Stomach (tissue), 8 donors: ENCODE measurements at regions not wholly inside any gene's neighbourhood (a gene's known extent, or its start where the extent isn't known, plus 50 kb on each side); places are given as distances from the start of the nearest gene placed in this dataset.

Experiments
- DNase-seq, 2 donors: peaks; one replicate each; pipeline versions ENCODE4 v3.0.0 to v3.0.0-alpha.2; 2013 to 2019
- H3K27ac ChIP-seq, 5 donors: fragments of 200-600 bp in 4 of 5; sonication (generic) in 4 of 5; one replicate each; pipeline ENCODE4 v1.5.1; 2013 to 2019; ENCODE audit warnings: mild to moderate bottlenecking in 1 of 5, moderate library complexity in 1 of 5
- H3K27me3 ChIP-seq, 3 donors: fragments of 200-600 bp; sonication (generic); one replicate each; pipeline ENCODE4 v1.5.1; 2017 to 2019; ENCODE audit warnings: mixed run types in 1 of 3
- H3K36me3 ChIP-seq, 4 donors: fragments of 200-600 bp; sonication (generic); 1 replicate in 3 of 4; 2 replicates in 1 of 4; pipeline ENCODE4 v1.5.1; 2016 to 2019
- H3K4me1 ChIP-seq, 4 donors: fragments of 200-600 bp; sonication (generic); one replicate each; pipeline ENCODE4 v1.5.1; 2016 to 2019
- H3K4me3 ChIP-seq, 4 donors: fragments of 200-600 bp; sonication (generic) in 3 of 4; one replicate each; pipeline ENCODE4 v1.5.1; 2016 to 2019; ENCODE audit warnings: mild to moderate bottlenecking in 1 of 4
- H3K9me3 ChIP-seq, 4 donors: fragments of 200-600 bp; sonication (generic); one replicate each; pipeline ENCODE4 v1.5.1; 2016 to 2019
- EP300 ChIP-seq: sonication (generic); formaldehyde crosslinking; IDR thresholded peaks from one replicate; pipeline ENCODE4 v1.6.1; 2017; ENCODE audit warnings: antibody characterized with exemption
- POLR2A ChIP-seq, 4 donors: fragments of 450-650 bp; IDR thresholded peaks; one replicate each; pipeline ENCODE4 v1.6.1; 2016; ENCODE audit warnings: antibody characterized with exemption in 4 of 4, control low read depth in 2 of 4, mild to moderate bottlenecking in 1 of 4, moderate library complexity in 1 of 4
- POLR2AphosphoS5 ChIP-seq, 3 donors: sonication (generic); formaldehyde crosslinking; IDR thresholded peaks; one replicate each; pipeline ENCODE4 v1.6.1; 2016; ENCODE audit warnings: antibody characterized with exemption in 3 of 3
- WGBS, 5 donors: extraction: QIAGEN DNeasy Blood & Tissue Kit in 3 of 5; methylation state at CpG; one replicate each; pipeline versions ENCODE4 v1.1.5 to v1.1.7; 2013 to 2018; 5-methylcytosine and 5-hydroxymethylcytosine counted together
- intact Hi-C: fragments of 100-400 bp; cut with DNase I; formaldehyde crosslinking; loops from one replicate; pipeline ENCODE4 v1.15.1; 2023; ENCODE audit warnings: low total_unique reads
- TF ChIP-seq, protein P1 (sequence below), 7 experiments: fragments of 450-650 bp in 4 of 7; fragments of 200-600 bp in 3 of 7; sonication (generic) in 3 of 7; IDR thresholded peaks; one replicate each; pipeline ENCODE4 v1.5.1; 2016 to 2019; ENCODE audit warnings: antibody characterized with exemption in 7 of 7, control low read depth in 2 of 7, mild to moderate bottlenecking in 1 of 7
- donor health status: healthy with polysubstance abuse.
- donor health status: Bipolar disorder and iron deficiency.
- donor health status: healthy.

DNA sequence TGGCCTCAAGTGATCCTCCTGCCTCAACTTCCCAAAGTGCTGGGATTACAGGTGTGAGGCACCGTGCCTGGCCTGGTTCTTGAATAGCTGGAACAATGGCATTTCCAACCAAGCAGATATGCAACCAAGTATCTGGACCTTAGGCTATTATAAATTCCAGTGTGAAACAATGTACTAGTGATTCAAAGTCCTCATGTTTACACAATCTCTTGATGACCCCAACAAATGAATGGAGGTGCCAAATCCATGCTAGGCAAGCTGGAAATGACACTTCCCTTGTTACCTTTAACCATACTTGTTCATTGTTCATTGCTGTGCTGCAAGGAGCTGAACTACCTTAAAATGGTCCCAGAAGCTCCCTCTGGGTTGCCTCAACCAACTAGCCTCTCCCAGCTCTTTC lies 282.2 kb upstream of the KLF14 start:
- intact Hi-C loops = no loop called here
- Histone ChIP-seq H3K36me3 (peaks cover 0 to 9% (median 0%) of the 10 kb centered on the region in 4 donors), H3K4me1 (peaks cover 58 to 100% (median 76%) of the 10 kb centered on the region in 4 donors), H3K27me3 (no peaks in the 10 kb centered on the region), H3K27ac (peak overlapping the region in 1 of 5 donors; percentile 38), H3K4me3 (no peak overlapping the region), H3K9me3 (no peaks in the 10 kb centered on the region)
- WGBS, 5 donors = 48 to 81% (median 69%) methylated on average over 1 of the region's 1 CpG
- TF ChIP-seq POLR2AphosphoS5 (IDR thresholded peaks at IDR 0.05) = peak in 1 of 3 donors; percentile 7
- no peak for TF ChIP-seq EP300
- DNase-seq = no peak

GRCh38 chr7:131019351-131019750 lies 285.3 kb upstream of the KLF14 start:
- Histone ChIP-seq H3K9me3 (no peaks in the 10 kb centered on the region), H3K36me3 (peaks cover 0 to 22% (median 6%) of the 10 kb centered on the region in 4 donors), H3K27me3 (no peaks in the 10 kb centered on the region), H3K27ac (peak overlapping the region in 1 of 5 donors; percentile 3), H3K4me1 (peaks cover 39 to 86% (median 60%) of the 10 kb centered on the region in 4 donors), H3K4me3 (no peak overlapping the region)
- TF ChIP-seq EP300 (no peak), POLR2A (IDR thresholded peaks at IDR 0.05) (no peak), POLR2AphosphoS5 (IDR thresholded peaks at IDR 0.05) (no peak)
- TF ChIP-seq, protein P1, sequence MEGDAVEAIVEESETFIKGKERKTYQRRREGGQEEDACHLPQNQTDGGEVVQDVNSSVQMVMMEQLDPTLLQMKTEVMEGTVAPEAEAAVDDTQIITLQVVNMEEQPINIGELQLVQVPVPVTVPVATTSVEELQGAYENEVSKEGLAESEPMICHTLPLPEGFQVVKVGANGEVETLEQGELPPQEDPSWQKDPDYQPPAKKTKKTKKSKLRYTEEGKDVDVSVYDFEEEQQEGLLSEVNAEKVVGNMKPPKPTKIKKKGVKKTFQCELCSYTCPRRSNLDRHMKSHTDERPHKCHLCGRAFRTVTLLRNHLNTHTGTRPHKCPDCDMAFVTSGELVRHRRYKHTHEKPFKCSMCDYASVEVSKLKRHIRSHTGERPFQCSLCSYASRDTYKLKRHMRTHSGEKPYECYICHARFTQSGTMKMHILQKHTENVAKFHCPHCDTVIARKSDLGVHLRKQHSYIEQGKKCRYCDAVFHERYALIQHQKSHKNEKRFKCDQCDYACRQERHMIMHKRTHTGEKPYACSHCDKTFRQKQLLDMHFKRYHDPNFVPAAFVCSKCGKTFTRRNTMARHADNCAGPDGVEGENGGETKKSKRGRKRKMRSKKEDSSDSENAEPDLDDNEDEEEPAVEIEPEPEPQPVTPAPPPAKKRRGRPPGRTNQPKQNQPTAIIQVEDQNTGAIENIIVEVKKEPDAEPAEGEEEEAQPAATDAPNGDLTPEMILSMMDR (IDR thresholded peaks at IDR 0.05) = no peak
- no peak for DNase-seq
- intact Hi-C loops = no loop called here
- WGBS, 5 donors = 8 to 70% (median 43%) methylated on average over 1 of the region's 1 CpG

GRCh38 chr7:131020759-131021261 lies 286.8 kb upstream of the KLF14 start:
- Histone ChIP-seq H3K9me3 (no peaks in the 10 kb centered on the region), H3K27ac (no peak overlapping the region), H3K4me1 (peaks cover 30 to 79% (median 49%) of the 10 kb centered on the region in 4 donors), H3K36me3 (peaks cover 0 to 24% (median 6%) of the 10 kb centered on the region in 4 donors), H3K4me3 (no peak overlapping the region), H3K27me3 (no peaks in the 10 kb centered on the region)
- intact Hi-C loops = no loop called here
- 49 to 66% (median 54%) methylated on average over 7 of the region's 7 CpGs for WGBS, 5 donors
- TF ChIP-seq EP300 (no peak), POLR2A (IDR thresholded peaks at IDR 0.05) (no peak), POLR2AphosphoS5 (IDR thresholded peaks at IDR 0.05) (no peak)
- TF ChIP-seq, protein P1 (IDR thresholded peaks at IDR 0.05) = no peak
- no peak for DNase-seq

DNA sequence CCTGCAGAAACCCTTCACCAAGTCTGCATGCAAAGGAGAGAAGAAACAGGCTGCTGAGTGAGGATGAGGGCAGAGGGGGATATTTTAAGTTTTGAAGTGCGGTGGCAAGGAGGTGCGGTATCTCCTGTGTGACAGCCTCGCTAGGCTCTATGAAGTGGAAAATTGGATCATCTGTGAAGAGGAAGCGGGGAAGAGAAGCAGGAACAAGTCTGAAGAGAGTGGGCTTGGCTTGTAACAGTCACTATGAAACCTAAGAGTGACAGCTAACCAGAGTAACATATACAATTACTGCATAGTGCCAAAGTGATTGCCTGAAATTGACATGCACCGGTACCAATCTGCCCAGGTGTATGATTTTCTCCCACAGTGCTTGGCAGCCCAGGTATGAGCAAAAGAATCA lies 287.5 kb upstream of the KLF14 start:
- Histone ChIP-seq H3K27ac (peak overlapping the region in 1 of 5 donors; percentile 1), H3K4me1 (peaks cover 27 to 79% (median 46%) of the 10 kb centered on the region in 4 donors), H3K36me3 (peaks cover 0 to 24% (median 6%) of the 10 kb centered on the region in 4 donors), H3K27me3 (no peaks in the 10 kb centered on the region), H3K9me3 (no peaks in the 10 kb centered on the region), H3K4me3 (no peak overlapping the region)
- TF ChIP-seq EP300 = no peak
- no peak for TF ChIP-seq POLR2A (IDR thresholded peaks at IDR 0.05)
- TF ChIP-seq POLR2AphosphoS5 (IDR thresholded peaks at IDR 0.05) = no peak
- TF ChIP-seq, protein P1 (IDR thresholded peaks at IDR 0.05) = no peak
- no peak for DNase-seq
- WGBS, 5 donors = 80 to 90% (median 88%) methylated on average over 5 of the region's 5 CpGs
- intact Hi-C loops = no loop called here

- Histone ChIP-seq H3K27ac (peak overlapping the region in 1 of 5 donors; percentile 1), H3K9me3 (no peaks in the 10 kb centered on the region), H3K36me3 (peaks cover 0 to 24% (median 6%) of the 10 kb centered on the region in 4 donors), H3K4me1 (peaks cover 24 to 79% (median 46%) of the 10 kb centered on the region in 4 donors), H3K4me3 (no peak overlapping the region), H3K27me3 (no peaks in the 10 kb centered on the region)
- TF ChIP-seq EP300 (no peak), POLR2A (IDR thresholded peaks at IDR 0.05) (no peak), POLR2AphosphoS5 (IDR thresholded peaks at IDR 0.05) (no peak)
- TF ChIP-seq, protein P1 (IDR thresholded peaks at IDR 0.05) = no peak
- 63 to 83% (median 72%) methylated on average over 8 of the region's 8 CpGs for WGBS, 5 donors
- intact Hi-C loops = no loop called here
- no peak for DNase-seq
Measured at GRCh38 chr7:131021902-131022301, 287.9 kb upstream of the KLF14 start.
